ENCODE measurements at regions not wholly inside any gene's neighbourhood (a gene's known extent, or its start where the extent isn't known, plus 50 kb on each side); places are given as distances from the start of the nearest gene placed in this dataset.

DNA sequence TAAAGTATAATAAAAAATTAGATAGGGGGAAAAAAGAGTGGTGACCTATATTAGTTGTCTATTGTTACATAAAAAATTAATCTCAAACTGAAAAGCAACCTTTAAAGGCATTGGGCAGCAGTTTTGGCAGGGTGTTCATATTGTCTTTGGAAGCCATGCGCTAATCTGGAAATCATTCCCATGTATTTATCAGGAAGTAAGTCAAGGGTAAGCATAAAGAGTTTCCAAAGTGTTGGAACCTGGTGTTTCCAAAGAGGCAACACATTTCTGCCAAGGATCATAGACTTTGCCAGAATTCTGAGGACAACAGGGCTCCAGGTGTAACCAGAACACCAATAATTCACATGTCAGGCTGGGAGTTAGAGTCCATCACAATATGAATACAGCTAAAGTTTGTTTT lies 55.7 kb upstream of the EGFR start:
- TF ChIP-seq, protein P1, sequence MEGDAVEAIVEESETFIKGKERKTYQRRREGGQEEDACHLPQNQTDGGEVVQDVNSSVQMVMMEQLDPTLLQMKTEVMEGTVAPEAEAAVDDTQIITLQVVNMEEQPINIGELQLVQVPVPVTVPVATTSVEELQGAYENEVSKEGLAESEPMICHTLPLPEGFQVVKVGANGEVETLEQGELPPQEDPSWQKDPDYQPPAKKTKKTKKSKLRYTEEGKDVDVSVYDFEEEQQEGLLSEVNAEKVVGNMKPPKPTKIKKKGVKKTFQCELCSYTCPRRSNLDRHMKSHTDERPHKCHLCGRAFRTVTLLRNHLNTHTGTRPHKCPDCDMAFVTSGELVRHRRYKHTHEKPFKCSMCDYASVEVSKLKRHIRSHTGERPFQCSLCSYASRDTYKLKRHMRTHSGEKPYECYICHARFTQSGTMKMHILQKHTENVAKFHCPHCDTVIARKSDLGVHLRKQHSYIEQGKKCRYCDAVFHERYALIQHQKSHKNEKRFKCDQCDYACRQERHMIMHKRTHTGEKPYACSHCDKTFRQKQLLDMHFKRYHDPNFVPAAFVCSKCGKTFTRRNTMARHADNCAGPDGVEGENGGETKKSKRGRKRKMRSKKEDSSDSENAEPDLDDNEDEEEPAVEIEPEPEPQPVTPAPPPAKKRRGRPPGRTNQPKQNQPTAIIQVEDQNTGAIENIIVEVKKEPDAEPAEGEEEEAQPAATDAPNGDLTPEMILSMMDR (IDR thresholded peaks at IDR 0.05; ENCODE audit: insufficient read depth, low read length, poor library complexity, severe bottlenecking), result no peak
- no peak for TF ChIP-seq EZH2phosphoT487 (conservative IDR thresholded peaks at IDR 0.05; ENCODE audit: low read length)

Measured in SU-DHL-6 (cell line).